Liver (tissue), 7 donors: ENCODE measurements at regions not wholly inside any gene's neighbourhood (a gene's known extent, or its start where the extent isn't known, plus 50 kb on each side); places are given as distances from the start of the nearest gene placed in this dataset.

Source experiments
- DNase-seq: peaks from one replicate; pipeline ENCODE4 v3.0.0-alpha.2; 2017; ENCODE audit warnings: low spot score
- H3K27ac ChIP-seq, 2 donors: one replicate each; pipeline ENCODE4 v1.7.0; 2013; ENCODE audit warnings: inconsistent platforms in 2 of 2, low read length in 2 of 2, control low read depth in 1 of 2, low read depth in 1 of 2, mild to moderate bottlenecking in 1 of 2
- H3K27me3 ChIP-seq, 4 donors: one replicate each; pipeline versions ENCODE4 v1.6.1 to v1.7.0; 2013; ENCODE audit warnings: low read length in 3 of 4, inconsistent platforms in 1 of 4, mild to moderate bottlenecking in 1 of 4, moderate library complexity in 1 of 4; ENCODE audit not compliant: control insufficient read depth in 4 of 4, insufficient read depth in 4 of 4
- H3K36me3 ChIP-seq, 4 donors: one replicate each; pipeline versions ENCODE4 v1.6.1 to v1.7.0; 2013; ENCODE audit warnings: low read length in 3 of 4, mild to moderate bottlenecking in 3 of 4, low read depth in 1 of 4, moderate library complexity in 1 of 4; ENCODE audit not compliant: control insufficient read depth in 4 of 4, insufficient read depth in 3 of 4
- H3K4me1 ChIP-seq, 4 donors: one replicate each; pipeline versions ENCODE4 v1.6.1 to v1.7.0; 2013; ENCODE audit warnings: low read length in 3 of 4, mild to moderate bottlenecking in 3 of 4, moderate library complexity in 1 of 4; ENCODE audit not compliant: control insufficient read depth in 4 of 4, insufficient read depth in 4 of 4
- H3K4me3 ChIP-seq, 3 donors: one replicate each; pipeline versions ENCODE4 v1.6.1 to v1.7.0; 2013; ENCODE audit warnings: low read length in 3 of 3, control low read depth in 1 of 3, low read depth in 1 of 3, mild to moderate bottlenecking in 1 of 3
- H3K9ac ChIP-seq, 2 donors: one replicate each; pipeline ENCODE4 v1.7.0; 2013; ENCODE audit warnings: low read length in 2 of 2, mild to moderate bottlenecking in 2 of 2, moderate library complexity in 2 of 2, control low read depth in 1 of 2, low read depth in 1 of 2
- H3K9me3 ChIP-seq, 4 donors: one replicate each; pipeline versions ENCODE4 v1.6.1 to v1.7.0; 2013; ENCODE audit warnings: low read length in 3 of 4; ENCODE audit not compliant: control insufficient read depth in 4 of 4
- ATF3 ChIP-seq: IDR thresholded peaks from 2 replicates; pipeline ENCODE4 v1.6.1; 2016; ENCODE audit warnings: antibody characterized with exemption
- EGR1 ChIP-seq, 2 donors: IDR thresholded peaks; 2 replicates each; pipeline ENCODE4 v1.6.1; 2016 to 2018; ENCODE audit warnings: antibody characterized with exemption in 2 of 2, low read depth in 2 of 2
- FOXA2 ChIP-seq: IDR thresholded peaks from 2 replicates; pipeline ENCODE4 v1.6.1; 2016; ENCODE audit warnings: antibody characterized with exemption
- GABPA ChIP-seq, 2 donors: IDR thresholded peaks in 1 of 2; conservative IDR thresholded peaks in 1 of 2; 2 replicates each; pipeline ENCODE4 v1.6.1; 2016; ENCODE audit warnings: antibody characterized with exemption in 2 of 2, mild to moderate bottlenecking in 1 of 2, moderate library complexity in 1 of 2
- HNF4A ChIP-seq, 2 donors: conservative IDR thresholded peaks; 2 replicates each; pipeline ENCODE4 v1.6.1; 2016; ENCODE audit warnings: antibody characterized with exemption in 2 of 2, mild to moderate bottlenecking in 2 of 2
- HNF4G ChIP-seq: IDR thresholded peaks from 2 replicates; pipeline ENCODE4 v1.6.1; 2016; ENCODE audit warnings: antibody characterized with exemption
- JUND ChIP-seq, 2 donors: IDR thresholded peaks; 2 replicates each; pipeline ENCODE4 v1.6.1; 2016; ENCODE audit warnings: antibody characterized with exemption in 2 of 2
- MAX ChIP-seq: IDR thresholded peaks from 2 replicates; pipeline ENCODE4 v1.6.1; 2016; ENCODE audit warnings: antibody characterized with exemption
- NR2F2 ChIP-seq: IDR thresholded peaks from 2 replicates; pipeline ENCODE4 v1.6.1; 2016; ENCODE audit warnings: antibody characterized with exemption
- RAD21 ChIP-seq, 2 donors: IDR thresholded peaks; 2 replicates each; pipeline ENCODE4 v1.6.1; 2016; ENCODE audit warnings: antibody characterized with exemption in 2 of 2, mild to moderate bottlenecking in 2 of 2
- REST ChIP-seq: IDR thresholded peaks from 2 replicates; pipeline ENCODE4 v1.6.1; 2016; ENCODE audit warnings: antibody characterized with exemption, mild to moderate bottlenecking
- RXRA ChIP-seq, 2 donors: IDR thresholded peaks; 2 replicates each; pipeline ENCODE4 v1.6.1; 2017 to 2018; ENCODE audit warnings: antibody characterized with exemption in 2 of 2, mild to moderate bottlenecking in 1 of 2
- SP1 ChIP-seq: IDR thresholded peaks from 2 replicates; pipeline ENCODE4 v1.6.1; 2018; ENCODE audit warnings: antibody characterized with exemption, mild to moderate bottlenecking
- TAF1 ChIP-seq: conservative IDR thresholded peaks from 2 replicates; pipeline ENCODE4 v1.6.1; 2016; ENCODE audit warnings: antibody characterized with exemption, mild to moderate bottlenecking
- ZBTB33 ChIP-seq: IDR thresholded peaks from 2 replicates; pipeline ENCODE4 v1.6.1; 2016; ENCODE audit warnings: antibody characterized with exemption
- WGBS: extraction: QIAGEN DNeasy Blood & Tissue Kit; methylation state at CpG from one replicate; pipeline ENCODE4 v1.1.7; 2013; 5-methylcytosine and 5-hydroxymethylcytosine counted together
- donor health status: healthy.
- donor health status: healthy.
- donor health status: healthy.
- donor health status: healthy.

GRCh38 chr6:44011350-44011920 is 115.8 kb downstream of the MRPL14 start:
- H3K9ac ChIP-seq, result no peak overlapping the region

GRCh38 chr6:44010411-44011349 is 116.6 kb downstream of the MRPL14 start:
- whole genome bisulfite sequencing, result 90% methylated on average over 11 of the region's 11 CpGs
- Histone ChIP-seq H3K4me1 (no peaks in the 10 kb centered on the region), H3K9me3 (no peaks in the 10 kb centered on the region), H3K36me3 (no peaks in the 10 kb centered on the region), H3K27ac (no peak overlapping the region), H3K27me3 (no peaks in the 10 kb centered on the region), H3K4me3 (no peak overlapping the region), H3K9ac (no peak overlapping the region)
- no peak for DNase-seq
- TF ChIP-seq GABPA (IDR thresholded peaks at IDR 0.05 in 1 of 2, conservative IDR thresholded peaks at IDR 0.05 in 1 of 2) (no peak), RAD21 (IDR thresholded peaks at IDR 0.05) (no peak), TAF1 (no peak), HNF4G (no peak), FOXA2 (no peak), ATF3 (no peak), REST (no peak), EGR1 (IDR thresholded peaks at IDR 0.05; ENCODE audit: low read depth in 2 of 2) (no peak), NR2F2 (no peak)

More at GRCh38 chr6:44011350-44011920, 115.8 kb downstream of the MRPL14 start:
- TF ChIP-seq HNF4A (conservative IDR thresholded peaks at IDR 0.05) (no peak), RXRA (IDR thresholded peaks at IDR 0.05) (no peak), REST (no peak), JUND (IDR thresholded peaks at IDR 0.05) (no peak), MAX (no peak), ZBTB33 (no peak), HNF4G (no peak), GABPA (IDR thresholded peaks at IDR 0.05 in 1 of 2, conservative IDR thresholded peaks at IDR 0.05 in 1 of 2) (no peak), SP1 (no peak), RAD21 (IDR thresholded peaks at IDR 0.05) (no peak), NR2F2 (no peak)
- Histone ChIP-seq H3K36me3 (no peaks in the 10 kb centered on the region), H3K27ac (no peak overlapping the region), H3K4me1 (no peaks in the 10 kb centered on the region), H3K27me3 (no peaks in the 10 kb centered on the region), H3K9me3 (no peaks in the 10 kb centered on the region), H3K4me3 (no peak overlapping the region)
- DNase-seq, result no peak
- WGBS, result 86% methylated on average over 2 of the region's 2 CpGs
